GM12873 (cell line): ENCODE measurements at regions not wholly inside any gene's neighbourhood (a gene's known extent, or its start where the extent isn't known, plus 50 kb on each side); places are given as distances from the start of the nearest gene placed in this dataset.

Source experiments
- CTCF ChIP-seq: IDR thresholded peaks from 2 replicates; pipeline ENCODE4 v1.5.1; 2012; ENCODE audit warnings: low read depth, mild to moderate bottlenecking, moderate library complexity, low read length, control low read depth; ENCODE audit not compliant: insufficient read depth; ENCODE audit errors: missing control alignments

GRCh38 chr12:34389378-34390170 lies 367.3 kb downstream of the ALG10 start:
- TF ChIP-seq CTCF: no peak

GRCh38 chr12:34390171-34390841 lies 368.0 kb downstream of the ALG10 start:
- no peak for TF ChIP-seq CTCF

GRCh38 chr12:34390846-34391700 lies 368.8 kb downstream of the ALG10 start:
- no peak for TF ChIP-seq CTCF

- no peak for TF ChIP-seq CTCF
These were observed 369.7 kb downstream of the ALG10 start for GRCh38 chr12:34391771-34392581.

- TF ChIP-seq CTCF: no peak
These were observed 370.4 kb downstream of the ALG10 start for GRCh38 chr12:34392741-34393085.

GRCh38 chr12:34393086-34393820 lies 371.0 kb downstream of the ALG10 start:
- TF ChIP-seq CTCF: no peak
